ENCODE measurements at regions not wholly inside any gene's neighbourhood (a gene's known extent, or its start where the extent isn't known, plus 50 kb on each side); places are given as distances from the start of the nearest gene placed in this dataset.

GRCh38 chr1:38178216-38178615 is 131.6 kb upstream of the POU3F1 start:
- TF ChIP-seq CTCF (IDR thresholded peaks at IDR 0.05) (no peak), POLR2AphosphoS5 (IDR thresholded peaks at IDR 0.05; ENCODE audit: insufficient read depth in 1 of 2, low read depth in 1 of 2) (no peak), POLR2A (IDR thresholded peaks at IDR 0.05) (no peak)

Measured in vagina (tissue), 2 donors.